Chondrocyte (in vitro differentiated cells): ENCODE measurements at regions not wholly inside any gene's neighbourhood (a gene's known extent, or its start where the extent isn't known, plus 50 kb on each side); places are given as distances from the start of the nearest gene placed in this dataset.
"Not testable (repeated sequence)": the region's sequence is repeated elsewhere in the genome, so short reads cannot be mapped to it uniquely, and the experiment has no call there.

ENCODE experiments used
- DNase-seq: peaks from one replicate; pipeline ENCODE4 v3.0.0; 2021; ENCODE audit warnings: mixed read lengths, low spot score
- H3K27ac Mint-ChIP-seq: one replicate; pipeline ENCODE4 v1.8.0; 2021; ENCODE audit warnings: mild to moderate bottlenecking, moderate library complexity, mixed read lengths; ENCODE audit not compliant: unreplicated experiment
- H3K27me3 Mint-ChIP-seq: 2 replicates; pipeline ENCODE4 v1.8.0; 2021; ENCODE audit warnings: low read depth, mixed read lengths
- H3K36me3 Mint-ChIP-seq: 2 replicates; pipeline ENCODE4 v1.8.0; 2021; ENCODE audit warnings: low read depth, mixed read lengths
- H3K4me1 Mint-ChIP-seq: 2 replicates; pipeline ENCODE4 v1.8.0; 2021; ENCODE audit warnings: low read depth, mild to moderate bottlenecking, mixed read lengths
- H3K4me3 Mint-ChIP-seq: one replicate; pipeline ENCODE4 v1.8.0; 2021; ENCODE audit warnings: mild to moderate bottlenecking, moderate library complexity, mixed read lengths; ENCODE audit not compliant: unreplicated experiment
- H3K9me3 Mint-ChIP-seq: 2 replicates; pipeline ENCODE4 v1.8.0; 2021; ENCODE audit warnings: low read depth, mixed read lengths
- CTCF ChIP-seq: fragments of 200-600 bp; sonication (generic); IDR thresholded peaks from 2 replicates; pipeline ENCODE4 v1.5.0; 2021; ENCODE audit warnings: antibody characterized with exemption, mild to moderate bottlenecking, moderate library complexity

GRCh38 chr9:108430655-108431054 is 425.1 kb downstream of the ACTL7B start:
- H3K4me1 Mint-ChIP-seq = no peaks in the 10 kb centered on the region
- H3K27ac Mint-ChIP-seq = no peak overlapping the region
- no peaks in the 10 kb centered on the region for H3K27me3 Mint-ChIP-seq
- H3K36me3 Mint-ChIP-seq = peaks cover 2% of the 10 kb centered on the region
- no peak overlapping the region for H3K4me3 Mint-ChIP-seq
- TF ChIP-seq CTCF = no peak
- no peak for DNase-seq
- H3K9me3 Mint-ChIP-seq = peaks cover 17% of the 10 kb centered on the region

DNA sequence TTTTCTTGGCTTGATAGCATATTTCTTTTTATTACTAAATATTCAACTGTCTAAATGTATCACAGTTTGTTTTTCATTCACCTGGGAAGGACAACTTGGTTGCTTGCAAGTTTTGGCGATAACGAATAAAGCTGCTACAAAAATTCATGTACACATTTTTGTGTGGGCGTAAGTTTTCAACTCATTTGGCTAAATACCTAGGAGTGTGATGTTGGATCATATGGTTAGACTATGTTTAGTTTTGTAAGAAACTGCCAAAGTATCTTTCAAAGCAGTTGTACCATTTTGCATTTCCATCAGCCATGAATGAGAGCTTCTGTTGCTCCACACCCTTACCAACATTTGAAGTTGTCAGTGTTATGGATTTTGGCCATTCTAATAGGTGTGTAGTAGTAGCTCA is 428.0 kb downstream of the ACTL7B start:
- Mint-ChIP-seq H3K27me3 (no peaks in the 10 kb centered on the region), H3K4me3 (no peak overlapping the region), H3K27ac (no peak overlapping the region), H3K4me1 (no peaks in the 10 kb centered on the region), H3K36me3 (peaks cover 2% of the 10 kb centered on the region), H3K9me3 (peaks cover 17% of the 10 kb centered on the region)
- no peak for TF ChIP-seq CTCF
- DNase-seq = no peak

GRCh38 chr9:108426421-108426940 is 429.3 kb downstream of the ACTL7B start:
- not testable (repeated sequence) for H3K27ac Mint-ChIP-seq, H3K27me3 Mint-ChIP-seq, H3K4me1 Mint-ChIP-seq, H3K4me3 Mint-ChIP-seq, DNase-seq, H3K36me3 Mint-ChIP-seq
- peaks cover 17% of the 10 kb centered on the region for H3K9me3 Mint-ChIP-seq

GRCh38 chr9:108423433-108423832 is 432.4 kb downstream of the ACTL7B start:
- peaks cover 18% of the 10 kb centered on the region for H3K9me3 Mint-ChIP-seq
- H3K27me3 Mint-ChIP-seq = no peaks in the 10 kb centered on the region
- DNase-seq = no peak
- H3K4me1 Mint-ChIP-seq = no peaks in the 10 kb centered on the region
- no peaks in the 10 kb centered on the region for H3K36me3 Mint-ChIP-seq
- H3K4me3 Mint-ChIP-seq = no peak overlapping the region
- no peak for TF ChIP-seq CTCF
- no peak overlapping the region for H3K27ac Mint-ChIP-seq

- Mint-ChIP-seq H3K27ac (no peak overlapping the region), H3K9me3 (peaks cover 10% of the 10 kb centered on the region), H3K4me1 (no peaks in the 10 kb centered on the region), H3K36me3 (no peaks in the 10 kb centered on the region), H3K4me3 (no peak overlapping the region), H3K27me3 (no peaks in the 10 kb centered on the region)
- TF ChIP-seq CTCF = no peak
- no peak for DNase-seq
Observed at GRCh38 chr9:108419379-108419778, 436.4 kb downstream of the ACTL7B start.

DNA sequence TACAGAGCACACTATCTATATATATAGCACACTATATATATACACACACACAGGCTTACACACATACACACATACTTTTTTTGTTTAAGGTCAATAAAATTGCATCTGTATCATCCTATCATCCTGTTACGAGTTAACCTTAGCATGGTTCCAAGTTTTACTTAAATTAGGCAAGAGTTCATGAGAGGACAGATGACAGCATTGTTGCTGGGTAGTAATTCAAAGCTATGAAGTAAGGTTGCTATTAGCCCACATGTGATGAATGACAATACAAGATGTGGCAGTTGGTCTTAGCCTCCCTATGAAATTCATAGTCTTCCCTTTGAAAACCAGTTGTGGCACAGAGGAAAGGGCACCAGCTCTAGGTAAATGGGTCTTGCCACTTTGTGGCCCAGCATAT is 438.1 kb downstream of the ACTL7B start:
- no peak for DNase-seq
- Mint-ChIP-seq H3K4me3 (no peak overlapping the region), H3K4me1 (peaks cover 3% of the 10 kb centered on the region), H3K27me3 (no peaks in the 10 kb centered on the region), H3K36me3 (no peaks in the 10 kb centered on the region), H3K27ac (no peak overlapping the region), H3K9me3 (peaks cover 10% of the 10 kb centered on the region)
- no peak for TF ChIP-seq CTCF
